ENCODE measurements at regions not wholly inside any gene's neighbourhood (a gene's known extent, or its start where the extent isn't known, plus 50 kb on each side); places are given as distances from the start of the nearest gene placed in this dataset.

DNA sequence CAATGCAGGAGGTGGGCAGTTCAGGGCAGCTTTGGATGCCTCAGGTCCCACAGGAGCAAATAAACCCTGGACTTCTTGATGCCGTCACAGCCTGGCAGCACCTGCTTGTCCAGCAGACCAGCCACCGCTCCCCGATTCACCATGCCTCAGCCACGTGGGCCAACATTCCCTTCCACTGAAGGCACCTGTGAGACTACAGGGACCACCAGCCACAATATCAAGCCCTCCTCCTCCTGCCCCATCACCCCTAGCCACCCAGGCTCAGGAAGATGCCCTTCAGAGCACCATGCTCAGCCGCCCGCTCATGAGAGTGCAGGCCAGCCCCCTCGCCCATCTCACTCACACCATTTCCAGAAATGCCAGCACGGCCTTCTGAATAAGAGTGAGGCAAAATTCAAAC is 234.7 kb downstream of the SYK start (continued):
- TF ChIP-seq EP300 (IDR thresholded peaks at IDR 0.05; ENCODE audit: borderline replicate concordance in 1 of 2, low read depth in 2 of 2, low read length in 2 of 2) (no peak), SAP30 (IDR thresholded peaks at IDR 0.05; ENCODE audit: insufficient read depth, insufficient replicate concordance, low read length) (no peak), FOSL1 (IDR thresholded peaks at IDR 0.05; ENCODE audit: insufficient read depth, low read depth, low read length) (no peak), ZNF274 (IDR thresholded peaks at IDR 0.05; ENCODE audit: borderline replicate concordance, extremely low read depth, low read length) (no peak)
